GM12891 (cell line): ENCODE measurements at regions not wholly inside any gene's neighbourhood (a gene's known extent, or its start where the extent isn't known, plus 50 kb on each side); places are given as distances from the start of the nearest gene placed in this dataset.

ENCODE experiments used
- DNase-seq: peaks from one replicate; pipeline ENCODE4 v3.0.0; 2011; ENCODE audit warnings: low spot score; ENCODE audit not compliant: insufficient read length
- FAIRE-seq: peaks from 2 replicates; lab custom pipeline; 2011; peaks lifted over from hg19 to GRCh38; lab: Jason Lieb, UNC
- PAX5 ChIP-seq: IDR thresholded peaks from 2 replicates; pipeline ENCODE4 v1.6.1; 2011; ENCODE audit warnings: low read length, moderate library complexity, mild to moderate bottlenecking; ENCODE audit not compliant: insufficient read depth, severe bottlenecking
- POLR2A ChIP-seq: IDR thresholded peaks from 2 replicates; pipeline ENCODE4 v1.6.1; 2011; ENCODE audit warnings: low read depth, low read length, control low read depth
- POLR2AphosphoS5 ChIP-seq: IDR thresholded peaks from 2 replicates; pipeline ENCODE4 v1.6.1; 2011; ENCODE audit warnings: low read depth, low read length, control low read depth
- POU2F2 ChIP-seq: IDR thresholded peaks from 2 replicates; pipeline ENCODE4 v1.6.1; 2011; ENCODE audit warnings: low read depth, mild to moderate bottlenecking, control low read depth, low read length, moderate library complexity
- SPI1 ChIP-seq: IDR thresholded peaks from 2 replicates; pipeline ENCODE4 v1.6.1; 2011; ENCODE audit warnings: low read depth, low read length, control low read depth
- TAF1 ChIP-seq: IDR thresholded peaks from 2 replicates; pipeline ENCODE4 v1.6.1; 2011; ENCODE audit warnings: low read depth, low read length, control low read depth

DNA sequence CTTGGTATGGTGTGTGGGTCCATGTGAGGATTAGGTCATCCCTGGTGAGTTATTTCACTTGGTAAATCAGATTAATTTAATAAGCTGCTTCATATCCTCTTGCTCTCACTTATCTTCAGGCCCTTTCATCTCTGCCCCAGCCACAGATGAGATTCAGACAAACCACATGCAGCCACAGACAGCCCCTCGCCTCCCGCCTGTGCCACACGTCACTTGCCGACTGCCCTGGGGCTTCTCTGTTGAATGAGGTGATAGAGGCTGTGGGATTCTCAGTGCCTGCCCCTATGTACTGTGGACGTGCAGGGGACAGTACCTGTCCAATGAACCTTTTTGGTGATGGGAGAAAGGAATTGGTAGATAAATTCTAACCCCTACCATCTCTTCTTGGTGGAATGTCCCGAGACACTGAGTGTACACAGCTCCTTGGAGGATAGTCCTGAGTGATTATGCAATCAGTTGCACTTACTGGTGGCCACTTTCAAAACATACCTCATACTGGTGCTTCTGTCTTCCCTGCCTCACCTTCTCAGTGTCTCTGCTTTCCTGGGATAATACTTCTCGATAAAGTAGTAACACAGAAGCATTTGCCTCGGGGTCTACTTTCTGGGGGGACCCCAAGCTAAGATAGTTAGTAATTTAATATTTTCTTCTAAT, 248.7 kb downstream of the TTC6 start:
- TF ChIP-seq TAF1 (no peak), SPI1 (no peak), PAX5 (no peak), POLR2A (no peak), POU2F2 (no peak), POLR2AphosphoS5 (no peak)
- DNase-seq: no peak
- no peak for FAIRE-seq

DNA sequence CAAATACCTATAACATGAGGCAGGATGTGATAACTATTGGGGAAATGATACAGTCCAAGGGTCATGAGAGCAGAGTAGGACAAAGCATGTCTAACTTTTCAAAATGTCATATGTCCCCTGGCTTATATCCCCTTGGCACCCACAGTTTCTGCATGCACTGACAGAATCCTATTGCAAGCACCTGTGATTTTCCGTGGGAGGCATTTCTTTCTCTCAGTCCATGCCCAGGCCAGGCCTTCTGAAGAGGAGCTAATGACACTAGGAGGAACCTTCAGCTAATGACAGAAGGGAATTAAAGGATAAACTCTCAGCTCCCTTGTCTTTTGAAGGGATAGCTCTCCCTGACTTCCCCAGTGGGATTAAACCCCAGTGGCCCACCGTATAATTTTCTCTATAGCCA, 249.2 kb downstream of the TTC6 start:
- DNase-seq (no peak), FAIRE-seq (no peak)
- TF ChIP-seq PAX5 (no peak), POLR2A (no peak), TAF1 (no peak), SPI1 (no peak), POU2F2 (no peak), POLR2AphosphoS5 (no peak)

DNA sequence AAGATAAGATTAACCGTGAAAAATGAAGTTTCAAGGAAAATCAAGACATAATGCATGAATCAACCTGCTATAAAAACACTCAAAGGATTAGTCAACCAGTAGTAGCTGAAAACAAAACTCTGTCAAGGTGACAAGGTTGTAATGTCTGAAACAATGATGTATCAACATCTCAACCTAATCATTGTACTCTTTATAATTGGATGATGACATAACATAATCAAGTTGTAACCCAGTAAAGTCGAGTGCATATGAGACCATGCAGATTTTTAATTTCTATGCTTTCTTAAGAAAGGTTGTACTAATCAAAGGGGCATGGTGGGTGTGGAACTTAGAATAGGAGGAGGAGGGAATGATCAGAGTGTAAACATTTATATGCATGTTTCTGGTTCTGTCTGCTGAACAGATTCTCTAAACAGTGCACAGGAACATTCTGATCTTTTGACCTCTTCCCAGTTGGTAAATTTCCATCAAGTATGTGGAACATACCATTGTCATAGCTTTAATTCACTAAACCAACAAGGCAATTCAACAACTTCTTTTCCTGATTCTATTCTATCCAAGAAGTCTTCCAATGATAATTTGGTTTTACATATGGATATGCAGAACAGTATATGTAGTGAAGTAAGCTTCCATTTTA, 253.7 kb downstream of the TTC6 start:
- TF ChIP-seq TAF1 (no peak), SPI1 (no peak), POU2F2 (no peak)
- FAIRE-seq (no peak), DNase-seq (no peak)

DNA sequence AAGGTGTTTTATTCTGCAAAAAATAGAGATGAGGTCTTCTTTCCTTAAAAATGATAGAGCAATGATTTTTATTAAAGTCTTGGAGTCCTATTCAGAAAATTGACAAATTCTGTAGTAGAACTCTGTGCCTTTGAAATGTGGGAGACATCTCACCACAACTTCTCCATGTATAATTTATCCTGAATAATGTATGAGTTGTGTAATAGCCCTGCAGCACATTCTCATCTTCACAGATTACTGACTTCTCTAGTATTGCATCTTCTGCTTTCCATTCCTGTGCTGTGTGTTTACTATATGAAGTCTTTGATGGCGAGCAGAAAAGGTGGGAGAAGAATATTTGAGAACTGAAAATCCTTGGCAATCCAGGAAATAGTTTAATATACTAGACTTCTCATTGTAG, 255.6 kb downstream of the TTC6 start:
- TF ChIP-seq POLR2A: no peak
- TF ChIP-seq SPI1: no peak
- TF ChIP-seq PAX5: no peak
- TF ChIP-seq POU2F2: no peak
- no peak for TF ChIP-seq POLR2AphosphoS5
- FAIRE-seq: no peak
- DNase-seq: no peak

DNA sequence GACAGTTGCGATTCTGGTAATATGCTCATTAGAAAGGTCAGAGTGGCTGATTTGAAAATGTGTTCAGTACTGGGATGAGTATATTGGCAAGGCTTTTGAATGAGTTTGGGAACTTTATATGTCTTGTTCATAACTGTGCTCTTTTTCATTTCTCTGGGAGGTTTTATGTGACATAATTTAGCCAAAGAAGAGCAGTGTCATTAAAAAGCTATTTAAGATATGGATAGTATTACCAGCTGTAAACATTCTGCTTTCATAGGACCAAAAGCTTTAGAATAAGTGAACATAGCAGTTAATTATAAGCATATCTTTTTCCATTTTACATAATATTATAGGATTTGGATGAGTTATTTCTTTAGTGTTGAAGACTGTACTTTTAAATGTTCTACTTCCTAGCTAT, 260.4 kb downstream of the TTC6 start:
- no peak for FAIRE-seq
- no peak for DNase-seq
- no peak for TF ChIP-seq POLR2A
- TF ChIP-seq TAF1: no peak

DNA sequence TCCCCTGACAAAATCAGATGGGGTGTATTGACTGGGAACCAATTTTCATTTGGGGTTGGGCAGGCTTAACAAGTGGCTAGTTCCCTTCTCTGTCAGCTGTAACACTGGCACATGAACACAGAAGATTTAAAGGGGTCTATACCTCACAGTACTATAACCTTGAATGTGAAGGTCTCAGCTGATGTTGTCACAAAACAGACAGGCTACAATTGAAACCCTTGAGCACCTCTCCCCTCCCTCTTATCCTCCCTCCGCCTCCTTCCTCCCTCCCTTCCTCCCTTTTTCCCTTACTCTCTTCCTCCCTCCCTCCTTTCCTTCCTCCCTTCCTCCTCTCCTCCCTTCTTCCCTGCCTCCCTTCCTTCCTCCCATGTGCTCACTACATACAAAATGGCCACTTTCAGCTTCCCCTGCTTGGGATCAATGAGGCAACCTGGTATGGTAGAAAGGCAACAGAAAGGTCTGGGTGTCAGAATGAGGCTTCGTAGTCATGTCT, 262.4 kb downstream of the TTC6 start:
- TF ChIP-seq TAF1: no peak
- no peak for TF ChIP-seq SPI1
- no peak for TF ChIP-seq POU2F2
- no peak for TF ChIP-seq POLR2A
- TF ChIP-seq POLR2AphosphoS5: no peak
- TF ChIP-seq PAX5: no peak
- no peak for DNase-seq
- no peak for FAIRE-seq

DNA sequence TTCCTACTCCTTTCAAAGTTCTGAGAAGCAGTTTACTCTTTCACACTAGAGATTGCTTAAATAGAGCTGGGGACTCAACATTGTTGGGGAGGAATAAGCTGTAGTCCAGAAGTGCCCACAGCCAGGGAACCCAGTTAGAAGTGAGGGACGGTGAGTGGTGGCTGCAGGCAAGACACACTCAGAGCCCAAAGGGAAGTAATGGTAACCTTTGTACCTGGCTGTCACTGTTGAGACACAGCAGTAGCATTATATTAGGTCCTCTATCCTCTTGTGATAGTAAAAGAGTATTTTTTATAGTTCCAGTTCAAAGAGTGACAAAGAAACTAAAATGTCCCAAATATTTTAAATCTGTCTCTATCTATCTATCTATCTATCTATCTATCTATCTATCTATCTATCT, 263.3 kb downstream of the TTC6 start:
- FAIRE-seq (no peak), DNase-seq (no peak)
- TF ChIP-seq POU2F2 (no peak), TAF1 (no peak), POLR2AphosphoS5 (no peak), PAX5 (no peak)

DNA sequence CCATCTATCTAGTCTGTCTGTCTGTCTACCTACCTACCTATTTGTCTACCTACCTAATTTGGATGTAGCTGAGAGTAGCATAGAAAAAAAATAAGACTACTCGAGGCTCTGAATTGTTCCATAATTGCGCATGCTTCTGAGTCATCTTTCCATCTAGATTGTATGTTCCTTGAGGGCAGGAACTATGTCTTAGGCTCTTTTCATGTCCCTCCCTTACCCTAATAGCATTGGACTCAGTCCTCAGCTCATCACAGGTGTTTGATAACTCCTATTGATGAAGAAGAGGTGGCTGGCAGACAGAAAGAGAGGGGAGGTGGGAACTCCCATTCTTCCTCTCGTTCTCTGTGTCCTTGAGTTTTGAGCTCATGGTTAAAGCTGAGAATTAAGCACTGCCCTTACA, 263.7 kb downstream of the TTC6 start:
- TF ChIP-seq SPI1: no peak
- no peak for TF ChIP-seq POLR2AphosphoS5
- TF ChIP-seq POLR2A: no peak
- no peak for TF ChIP-seq TAF1
- no peak for TF ChIP-seq POU2F2
- no peak for TF ChIP-seq PAX5
- DNase-seq (no peak), FAIRE-seq (no peak)

DNA sequence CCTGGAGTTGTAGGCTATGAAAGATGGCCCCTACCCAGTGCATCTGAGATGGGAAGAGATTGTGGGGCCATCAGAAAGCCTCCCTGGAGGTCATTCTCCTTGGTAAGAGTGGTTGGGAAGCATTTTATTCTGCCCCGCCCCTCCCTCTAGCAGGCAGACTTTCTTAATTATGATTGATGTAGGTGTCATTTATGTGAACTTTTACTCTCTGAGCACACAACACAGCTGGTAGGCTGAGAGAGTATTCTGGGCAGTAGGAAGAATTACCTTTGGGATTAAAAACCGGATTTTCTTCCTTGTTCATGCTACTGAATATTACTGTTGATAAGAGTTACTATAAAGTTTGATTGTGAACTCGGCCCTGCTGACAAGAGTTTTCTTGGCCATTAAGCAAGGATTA, 266.8 kb downstream of the TTC6 start:
- TF ChIP-seq POLR2A (no peak), PAX5 (no peak), SPI1 (no peak), POLR2AphosphoS5 (no peak), POU2F2 (no peak), TAF1 (no peak)
- DNase-seq: no peak
- no peak for FAIRE-seq

DNA sequence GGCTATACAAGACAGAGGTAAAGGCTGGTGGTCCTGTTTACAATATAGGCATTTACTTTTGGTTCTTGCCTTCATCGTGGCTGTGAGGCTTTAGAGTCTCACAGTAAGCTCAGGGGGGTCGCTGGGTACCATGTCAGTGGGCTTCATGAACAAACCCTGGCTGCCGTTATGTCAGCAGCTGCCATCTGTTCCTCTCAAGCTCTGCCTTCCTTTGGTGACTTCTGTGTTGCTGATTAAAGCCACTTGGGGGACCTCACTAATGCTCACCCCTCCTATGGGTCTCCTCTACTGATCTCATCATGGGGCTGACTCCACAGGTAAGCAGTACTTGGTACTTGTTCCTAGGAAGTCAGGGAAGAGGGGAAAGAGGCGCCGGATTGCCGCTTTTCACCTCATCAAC, 268.7 kb downstream of the TTC6 start:
- TF ChIP-seq SPI1 (no peak), POU2F2 (no peak), TAF1 (no peak), POLR2A (no peak), POLR2AphosphoS5 (no peak), PAX5 (no peak)
- FAIRE-seq: no peak
- no peak for DNase-seq
